SK-N-SH (cell line): ENCODE measurements at regions not wholly inside any gene's neighbourhood (a gene's known extent, or its start where the extent isn't known, plus 50 kb on each side); places are given as distances from the start of the nearest gene placed in this dataset.

Experiments
- CTCF ChIA-PET: fragments of 300-600, 350-600 bp; formaldehyde crosslinking; extraction: SDS; loops from one replicate; lab custom pipeline; 2021; lab: Yijun Ruan, JAX
- POLR2A ChIA-PET: fragments of 350-600 bp; sonication (Branson Sonifier 250); formaldehyde crosslinking; extraction: SDS; loops from one replicate; lab custom pipeline; 2020; ENCODE audit warnings: antibody characterized with exemption, inconsistent platforms; lab: Yijun Ruan, JAX
- DNase-seq: peaks from one replicate; pipeline ENCODE4 v3.0.0; 2012
- H2AFZ ChIP-seq: fragments of 200-600 bp; sonication (generic); 2 replicates; pipeline ENCODE4 v1.8.1; 2016; ENCODE audit warnings: antibody characterized with exemption, mild to moderate bottlenecking, low read depth
- H3F3A ChIP-seq: fragments of 200-600 bp; sonication (generic); replicated peaks from 2 replicates; pipeline ENCODE3; 2016; ENCODE audit warnings: antibody characterized with exemption, mild to moderate bottlenecking; ENCODE audit not compliant: insufficient read depth
- H3K27ac ChIP-seq, 2 experiments: fragments of 200-500 bp in 1 of 2; fragments of 200-600 bp in 1 of 2; sonication (Bioruptor generic) in 1 of 2; sonication (generic), shearing (Covaris generic) in 1 of 2; 2 replicates each; pipeline versions ENCODE4 v1.5.1 to v1.6.1; 2014 to 2016; ENCODE audit warnings: low read depth in 2 of 2, inconsistent platforms in 1 of 2, low read length in 1 of 2, mild to moderate bottlenecking in 1 of 2, mixed read lengths in 1 of 2
- H3K27me3 ChIP-seq: fragments of 200-600 bp; sonication (generic), shearing (Covaris generic); 2 replicates; pipeline ENCODE4 v1.6.1; 2016; ENCODE audit warnings: mixed run types; ENCODE audit not compliant: insufficient read depth
- H3K36me3 ChIP-seq, 2 experiments: fragments of 200-500 bp in 1 of 2; fragments of 200-600 bp in 1 of 2; sonication (Bioruptor generic) in 1 of 2; sonication (generic) in 1 of 2; replicated peaks in 1 of 2; 2 replicates each; pipeline versions ENCODE3 to v1.5.1; 2014 to 2016; ENCODE audit warnings: low read length in 1 of 2, mild to moderate bottlenecking in 1 of 2; ENCODE audit not compliant: insufficient read depth in 2 of 2, control insufficient read depth in 1 of 2
- H3K4me1 ChIP-seq, 2 experiments: fragments of 200-500 bp in 1 of 2; fragments of 200-600 bp in 1 of 2; sonication (Bioruptor generic) in 1 of 2; sonication (generic), shearing (Covaris generic) in 1 of 2; 2 replicates each; pipeline versions ENCODE4 v1.5.1 to v1.6.1; 2014 to 2016; ENCODE audit warnings: low read depth in 1 of 2, low read length in 1 of 2, mixed run types in 1 of 2; ENCODE audit not compliant: insufficient read depth in 2 of 2, control insufficient read depth in 1 of 2
- H3K4me2 ChIP-seq: fragments of 200-600 bp; sonication (generic), shearing (Covaris generic); 2 replicates; pipeline ENCODE4 v1.6.1; 2017; ENCODE audit warnings: mixed run types
- H3K4me3 ChIP-seq, 2 experiments: fragments of 200-500 bp in 1 of 2; fragments of 200-600 bp in 1 of 2; sonication (Bioruptor generic) in 1 of 2; sonication (generic), shearing (Covaris generic) in 1 of 2; 2 replicates each; pipeline versions ENCODE4 v1.5.1 to v1.8.1; 2014 to 2016; ENCODE audit warnings: low read depth in 2 of 2, inconsistent platforms in 1 of 2, low read length in 1 of 2, mild to moderate bottlenecking in 1 of 2, mixed read lengths in 1 of 2, moderate library complexity in 1 of 2
- H3K79me2 ChIP-seq: fragments of 200-600 bp; sonication (generic); 2 replicates; pipeline ENCODE4 v1.8.1; 2017; ENCODE audit warnings: mild to moderate bottlenecking; ENCODE audit not compliant: insufficient read depth
- H3K9ac ChIP-seq: fragments of 200-600 bp; sonication (generic); 2 replicates; pipeline ENCODE4 v1.6.1; 2017; ENCODE audit warnings: mixed run types
- H3K9me2 ChIP-seq: fragments of 200-600 bp; sonication (generic); 2 replicates; pipeline ENCODE4 v1.6.1; 2017; ENCODE audit warnings: mixed run types
- H3K9me3 ChIP-seq: fragments of 200-600 bp; sonication (generic); 2 replicates; pipeline ENCODE4 v1.6.1; 2017; ENCODE audit warnings: mixed run types, mild to moderate bottlenecking, moderate library complexity
- H4K20me1 ChIP-seq: fragments of 200-600 bp; sonication (generic); 2 replicates; pipeline ENCODE4 v1.6.1; 2017; ENCODE audit warnings: mild to moderate bottlenecking, mixed run types; ENCODE audit not compliant: insufficient read depth
- CHD2 ChIP-seq: fragments of 150-350 bp; IDR thresholded peaks from 2 replicates; pipeline ENCODE4 v1.6.1; 2018; ENCODE audit warnings: low read length; ENCODE audit not compliant: partially characterized antibody
- ELF1 ChIP-seq: IDR thresholded peaks from 2 replicates; pipeline ENCODE4 v1.4.0; 2012
- EP300 ChIP-seq, 2 experiments: IDR thresholded peaks; 2 replicates each; pipeline versions ENCODE4 v1.4.0 to v1.6.1; 2012; ENCODE audit warnings: borderline replicate concordance in 1 of 2, low read depth in 1 of 2, low read length in 1 of 2
- EZH2phosphoT487 ChIP-seq: fragments of 200-600 bp; sonication (generic); IDR thresholded peaks from 2 replicates; pipeline ENCODE4 v1.6.1; 2017; ENCODE audit warnings: low read depth, mixed run types, mild to moderate bottlenecking, antibody characterized with exemption, moderate library complexity, borderline replicate concordance
- FOXJ3 ChIP-seq: sonication (generic); formaldehyde crosslinking; IDR thresholded peaks from 2 replicates; pipeline ENCODE4 v1.5.1; 2020; ENCODE audit warnings: mild to moderate bottlenecking, missing genetic modification reagents
- FOXM1 ChIP-seq: IDR thresholded peaks from 2 replicates; pipeline ENCODE4 v1.4.0; 2012; ENCODE audit warnings: low read depth, mild to moderate bottlenecking
- JUND ChIP-seq: IDR thresholded peaks from 2 replicates; pipeline ENCODE4 v1.4.0; 2012
- NFIC ChIP-seq: IDR thresholded peaks from 2 replicates; pipeline ENCODE4 v1.4.0; 2012; ENCODE audit warnings: borderline replicate concordance
- NRF1 ChIP-seq: IDR thresholded peaks from 2 replicates; pipeline ENCODE4 v1.6.1; 2012; ENCODE audit warnings: low read depth, mild to moderate bottlenecking, low read length
- RAD21 ChIP-seq: IDR thresholded peaks from 2 replicates; pipeline ENCODE4 v1.6.1; 2012; ENCODE audit warnings: mild to moderate bottlenecking, low read length
- SIN3A ChIP-seq: IDR thresholded peaks from 2 replicates; pipeline ENCODE4 v1.6.1; 2012; ENCODE audit warnings: low read depth, mild to moderate bottlenecking, low read length, moderate library complexity, borderline replicate concordance
- SMC3 ChIP-seq: IDR thresholded peaks from 2 replicates; pipeline ENCODE4 v1.6.1; 2012; ENCODE audit warnings: low read depth, low read length, improper control_type of control experiment
- TEAD4 ChIP-seq: IDR thresholded peaks from 2 replicates; pipeline ENCODE4 v1.4.0; 2012; ENCODE audit warnings: mild to moderate bottlenecking, borderline replicate concordance; ENCODE audit not compliant: insufficient read depth
- WGBS: methylation state at CpG from one replicate; pipeline ENCODE4 v1.1.6; 2017; ENCODE audit warnings: low lambda C conversion rate; 5-methylcytosine and 5-hydroxymethylcytosine counted together
- TF ChIP-seq, protein P1 (sequence below): fragments of 150-350 bp; IDR thresholded peaks from 2 replicates; pipeline ENCODE4 v1.6.1; 2017; ENCODE audit warnings: antibody characterized with exemption, low read length, low read depth, borderline replicate concordance
- TF ChIP-seq, protein P2 (sequence below): IDR thresholded peaks from 2 replicates; pipeline ENCODE4 v1.4.0; 2012; ENCODE audit warnings: low read depth
- TF ChIP-seq, protein P3 (sequence below): IDR thresholded peaks from 2 replicates; pipeline ENCODE4 v1.4.0; 2012; ENCODE audit warnings: low read depth, borderline replicate concordance
- TF ChIP-seq, protein P4 (sequence below): IDR thresholded peaks from 2 replicates; pipeline ENCODE4 v1.4.0; 2012; ENCODE audit warnings: low read depth, borderline replicate concordance
- TF ChIP-seq, protein P5 (sequence below): fragments of 150-350 bp; IDR thresholded peaks from 2 replicates; pipeline ENCODE4 v1.6.1; 2016; ENCODE audit warnings: mild to moderate bottlenecking, low read depth, low read length

- POLR2A ChIA-PET = no interaction called here
- Histone ChIP-seq H3K9me2 (no peaks in the 10 kb centered on the region), H3K4me2 (no peak overlapping the region), H4K20me1 (no peaks in the 10 kb centered on the region), H3F3A (peaks cover 10% of the 10 kb centered on the region), H3K4me1 (peaks cover 4 to 5% of the 10 kb centered on the region in 2 experiments; a peak in 2 of 4 replicates)
- WGBS = 98% methylated on average over 3 of the region's 3 CpGs
- TF ChIP-seq JUND (no peak), CHD2 (no peak), NFIC (no peak), NRF1 (no peak), ELF1 (no peak), SIN3A (no peak)
- TF ChIP-seq, protein P1, sequence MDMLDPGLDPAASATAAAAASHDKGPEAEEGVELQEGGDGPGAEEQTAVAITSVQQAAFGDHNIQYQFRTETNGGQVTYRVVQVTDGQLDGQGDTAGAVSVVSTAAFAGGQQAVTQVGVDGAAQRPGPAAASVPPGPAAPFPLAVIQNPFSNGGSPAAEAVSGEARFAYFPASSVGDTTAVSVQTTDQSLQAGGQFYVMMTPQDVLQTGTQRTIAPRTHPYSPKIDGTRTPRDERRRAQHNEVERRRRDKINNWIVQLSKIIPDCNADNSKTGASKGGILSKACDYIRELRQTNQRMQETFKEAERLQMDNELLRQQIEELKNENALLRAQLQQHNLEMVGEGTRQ = no peak
- TF ChIP-seq, protein P2, sequence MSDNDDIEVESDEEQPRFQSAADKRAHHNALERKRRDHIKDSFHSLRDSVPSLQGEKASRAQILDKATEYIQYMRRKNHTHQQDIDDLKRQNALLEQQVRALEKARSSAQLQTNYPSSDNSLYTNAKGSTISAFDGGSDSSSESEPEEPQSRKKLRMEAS = no peak
- TF ChIP-seq, protein P3, sequence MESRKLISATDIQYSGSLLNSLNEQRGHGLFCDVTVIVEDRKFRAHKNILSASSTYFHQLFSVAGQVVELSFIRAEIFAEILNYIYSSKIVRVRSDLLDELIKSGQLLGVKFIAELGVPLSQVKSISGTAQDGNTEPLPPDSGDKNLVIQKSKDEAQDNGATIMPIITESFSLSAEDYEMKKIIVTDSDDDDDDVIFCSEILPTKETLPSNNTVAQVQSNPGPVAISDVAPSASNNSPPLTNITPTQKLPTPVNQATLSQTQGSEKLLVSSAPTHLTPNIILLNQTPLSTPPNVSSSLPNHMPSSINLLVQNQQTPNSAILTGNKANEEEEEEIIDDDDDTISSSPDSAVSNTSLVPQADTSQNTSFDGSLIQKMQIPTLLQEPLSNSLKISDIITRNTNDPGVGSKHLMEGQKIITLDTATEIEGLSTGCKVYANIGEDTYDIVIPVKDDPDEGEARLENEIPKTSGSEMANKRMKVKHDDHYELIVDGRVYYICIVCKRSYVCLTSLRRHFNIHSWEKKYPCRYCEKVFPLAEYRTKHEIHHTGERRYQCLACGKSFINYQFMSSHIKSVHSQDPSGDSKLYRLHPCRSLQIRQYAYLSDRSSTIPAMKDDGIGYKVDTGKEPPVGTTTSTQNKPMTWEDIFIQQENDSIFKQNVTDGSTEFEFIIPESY = no peak
- TF ChIP-seq, all 33 proteins: peak for 0
- Histone ChIP-seq H3K4me3 (no peak overlapping the region), H2AFZ (no peak overlapping the region), H3K9me3 (no peaks in the 10 kb centered on the region), H3K9ac (no peak overlapping the region), H3K79me2 (no peaks in the 10 kb centered on the region), H3K27me3 (no peaks in the 10 kb centered on the region), H3K36me3 (no peaks in the 10 kb centered on the region), H3K27ac (no peak overlapping the region)
- no peak for DNase-seq
- CTCF ChIA-PET = interaction anchor here (0.6 kb wide), 1 partner anchor 18 kb away, joined by 3 read pairs; no protein-coding TSS in a partner anchor
These were observed 168.9 kb downstream of the COPRS start for GRCh38 chr17:31690151-31690551.

DNA sequence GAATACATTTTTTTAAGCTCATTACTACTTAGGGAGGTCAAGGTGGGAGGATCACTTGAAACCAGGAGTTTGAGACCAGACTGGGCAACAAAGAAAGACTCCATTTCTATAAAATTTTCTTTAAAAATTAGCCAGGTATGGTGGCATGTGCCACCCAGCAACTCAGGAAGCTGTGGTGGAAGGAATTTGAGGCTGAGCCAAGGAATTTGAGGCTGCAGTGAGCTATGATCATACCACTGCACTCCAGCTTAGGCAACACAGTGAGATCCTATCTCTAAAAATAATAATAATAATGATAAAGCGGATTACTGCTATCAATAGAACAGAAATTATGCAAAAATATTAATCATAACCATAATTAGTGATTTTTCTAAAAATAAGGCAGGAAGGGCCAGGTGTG is 170.3 kb downstream of the COPRS start:
- H3K79me2 ChIP-seq = no peaks in the 10 kb centered on the region
- H3K4me2 ChIP-seq = no peak overlapping the region
- POLR2A ChIA-PET = no interaction called here
- H3K9me3 ChIP-seq = no peaks in the 10 kb centered on the region
- peaks cover under 1 to 4% of the 10 kb centered on the region in 2 experiments; a peak in 2 of 4 replicates for H3K4me1 ChIP-seq
- H3K27me3 ChIP-seq = no peaks in the 10 kb centered on the region
- no peak overlapping the region for H3K9ac ChIP-seq
- no peaks in the 10 kb centered on the region for H4K20me1 ChIP-seq
- peaks cover 10% of the 10 kb centered on the region for H3F3A ChIP-seq
- no peak for DNase-seq
- no peak overlapping the region for H3K27ac ChIP-seq
- no peaks in the 10 kb centered on the region for H3K36me3 ChIP-seq
- CTCF ChIA-PET = interaction anchor here (0.9 kb wide), 1 partner anchor 154 kb away, joined by 5 read pairs; no protein-coding TSS in a partner anchor
- H3K9me2 ChIP-seq = no peaks in the 10 kb centered on the region
- no peak overlapping the region for H2AFZ ChIP-seq
- WGBS = 46% methylated on average over 1 of the region's 1 CpG
- H3K4me3 ChIP-seq = no peak overlapping the region
- TF ChIP-seq, protein P4, sequence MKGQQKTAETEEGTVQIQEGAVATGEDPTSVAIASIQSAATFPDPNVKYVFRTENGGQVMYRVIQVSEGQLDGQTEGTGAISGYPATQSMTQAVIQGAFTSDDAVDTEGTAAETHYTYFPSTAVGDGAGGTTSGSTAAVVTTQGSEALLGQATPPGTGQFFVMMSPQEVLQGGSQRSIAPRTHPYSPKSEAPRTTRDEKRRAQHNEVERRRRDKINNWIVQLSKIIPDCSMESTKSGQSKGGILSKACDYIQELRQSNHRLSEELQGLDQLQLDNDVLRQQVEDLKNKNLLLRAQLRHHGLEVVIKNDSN = no peak
- TF ChIP-seq, protein P1 = no peak
- TF ChIP-seq EP300 (IDR thresholded peaks at IDR 0.05; ENCODE audit: borderline replicate concordance in 1 of 2, low read depth in 1 of 2, low read length in 1 of 2) (peak in 1 of 2 experiments; percentile 48; a peak in 1 of 4 replicates), EZH2phosphoT487 (no peak), FOXJ3 (CRISPR knock-in tag) (no peak), NRF1 (no peak), RAD21 (no peak), FOXM1 (no peak), TEAD4 (peak; percentile 34; the same call in 1 of the 2 replicates), SMC3 (no peak)
- TF ChIP-seq, protein P2 = no peak
- TF ChIP-seq, protein P3 = no peak
- TF ChIP-seq, protein P5, sequence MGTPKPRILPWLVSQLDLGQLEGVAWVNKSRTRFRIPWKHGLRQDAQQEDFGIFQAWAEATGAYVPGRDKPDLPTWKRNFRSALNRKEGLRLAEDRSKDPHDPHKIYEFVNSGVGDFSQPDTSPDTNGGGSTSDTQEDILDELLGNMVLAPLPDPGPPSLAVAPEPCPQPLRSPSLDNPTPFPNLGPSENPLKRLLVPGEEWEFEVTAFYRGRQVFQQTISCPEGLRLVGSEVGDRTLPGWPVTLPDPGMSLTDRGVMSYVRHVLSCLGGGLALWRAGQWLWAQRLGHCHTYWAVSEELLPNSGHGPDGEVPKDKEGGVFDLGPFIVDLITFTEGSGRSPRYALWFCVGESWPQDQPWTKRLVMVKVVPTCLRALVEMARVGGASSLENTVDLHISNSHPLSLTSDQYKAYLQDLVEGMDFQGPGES = no peak
